ENCODE measurements at regions not wholly inside any gene's neighbourhood (a gene's known extent, or its start where the extent isn't known, plus 50 kb on each side); places are given as distances from the start of the nearest gene placed in this dataset.
A peak's percentile ranks its signal among the peaks of the same experiment; 100 is the strongest.

GRCh38 chr7:117946151-117946633 lies 73.0 kb upstream of the CTTNBP2 start:
- Histone ChIP-seq H3K9me3 (ENCODE audit: control insufficient read depth in 2 of 2, low read length in 2 of 2) (no peaks in the 10 kb centered on the region), H3K4me1 (ENCODE audit: control insufficient read depth, insufficient read depth, low read length, poor library complexity, severe bottlenecking) (no peaks in the 10 kb centered on the region), H3K4me3 (ENCODE audit: low read depth, low read length) (no peak overlapping the region), H3K27ac (ENCODE audit: insufficient read depth, low read length, poor library complexity, severe bottlenecking) (no peak overlapping the region), H3K36me3 (ENCODE audit: control insufficient read depth, insufficient read depth, low read length) (no peaks in the 10 kb centered on the region), H3K27me3 (ENCODE audit: control insufficient read depth, insufficient read depth, low read length) (no peaks in the 10 kb centered on the region)
- Mint-ChIP-seq H3K4me1 (no peaks in the 10 kb centered on the region), H3K4me3 (no peak overlapping the region), H3K36me3 (no peaks in the 10 kb centered on the region), H3K27me3 (no peaks in the 10 kb centered on the region), H3K9me3 (peaks cover 0 to 3% (median 0%) of the 10 kb centered on the region in 7 donors), H3K27ac (peak overlapping the region in 1 of 3 donors; percentile 26)
- DNase-seq (no peak), ATAC-seq (ENCODE audit: low read depth in 2 of 2) (no peak)

DNA sequence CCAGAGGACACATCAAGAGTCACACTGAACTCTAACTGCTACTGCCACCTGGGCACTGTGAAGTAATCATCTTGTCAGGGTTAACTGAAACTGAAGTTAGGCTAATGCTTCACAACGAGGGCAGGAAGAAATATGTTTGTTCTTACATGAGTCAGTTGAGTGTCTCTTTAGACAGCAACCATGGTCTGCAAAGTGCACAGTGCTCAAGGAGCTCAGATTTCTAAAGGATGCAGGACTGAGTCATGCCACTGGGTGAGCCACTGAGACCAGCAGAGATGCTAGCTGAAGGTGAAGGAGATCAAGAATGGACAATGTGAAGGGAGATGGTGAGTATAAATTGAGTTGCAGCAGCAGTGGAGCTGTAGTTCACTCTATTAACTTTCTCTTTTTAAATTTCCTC lies 76.0 kb upstream of the CTTNBP2 start:
- Mint-ChIP-seq H3K27ac (no peak overlapping the region), H3K27me3 (no peaks in the 10 kb centered on the region), H3K36me3 (no peaks in the 10 kb centered on the region), H3K4me1 (no peaks in the 10 kb centered on the region), H3K9me3 (peaks cover 0 to 3% (median 0%) of the 10 kb centered on the region in 7 donors), H3K4me3 (no peak overlapping the region)
- ATAC-seq (ENCODE audit: low read depth in 2 of 2) (no peak), DNase-seq (no peak)
- Histone ChIP-seq H3K36me3 (ENCODE audit: control insufficient read depth, insufficient read depth, low read length) (no peaks in the 10 kb centered on the region), H3K4me3 (ENCODE audit: low read depth, low read length) (no peak overlapping the region), H3K9me3 (ENCODE audit: control insufficient read depth in 2 of 2, low read length in 2 of 2) (no peaks in the 10 kb centered on the region), H3K4me1 (ENCODE audit: control insufficient read depth, insufficient read depth, low read length, poor library complexity, severe bottlenecking) (no peaks in the 10 kb centered on the region), H3K27ac (ENCODE audit: insufficient read depth, low read length, poor library complexity, severe bottlenecking) (no peak overlapping the region), H3K27me3 (ENCODE audit: control insufficient read depth, insufficient read depth, low read length) (no peaks in the 10 kb centered on the region)

DNA sequence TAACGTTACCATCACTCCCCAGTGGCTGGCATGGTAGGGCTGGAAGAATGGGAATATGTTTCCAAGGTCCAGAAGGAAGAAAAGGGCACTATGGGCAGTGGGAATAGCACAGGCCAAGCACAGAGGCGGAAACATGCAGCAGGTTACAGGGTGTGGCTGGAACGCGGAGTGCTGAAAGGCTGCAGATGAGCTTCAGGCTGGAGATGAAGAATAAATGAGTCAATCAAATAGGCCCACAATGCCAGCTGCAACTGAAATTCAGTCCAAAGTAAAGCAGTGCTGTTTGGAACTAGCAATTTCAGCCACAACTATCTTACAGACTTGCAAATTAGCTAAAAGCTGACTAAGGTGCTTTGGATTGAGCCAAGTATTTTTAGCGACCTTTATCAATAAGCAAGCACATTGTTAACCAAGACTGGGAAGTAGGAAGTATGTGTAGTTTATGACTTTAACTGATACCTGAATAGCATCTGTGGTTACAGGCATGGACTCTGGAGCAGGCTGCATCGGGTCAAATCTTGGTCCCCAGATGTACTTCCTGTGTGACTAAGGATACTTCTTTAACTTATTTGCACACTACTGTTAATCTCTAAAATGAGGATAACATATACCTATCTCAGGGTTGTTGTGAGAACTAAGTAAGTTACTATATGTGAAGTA lies 77.5 kb upstream of the CTTNBP2 start:
- no peak for DNase-seq
- no peaks in the 10 kb centered on the region for H3K4me1 ChIP-seq (ENCODE audit: control insufficient read depth, insufficient read depth, low read length, poor library complexity, severe bottlenecking)
- no peaks in the 10 kb centered on the region for H3K36me3 Mint-ChIP-seq
- no peaks in the 10 kb centered on the region for H3K27me3 Mint-ChIP-seq
- H3K27ac Mint-ChIP-seq = no peak overlapping the region
- H3K4me3 ChIP-seq (ENCODE audit: low read depth, low read length) = no peak overlapping the region
- H3K4me1 Mint-ChIP-seq = no peaks in the 10 kb centered on the region
- no peak overlapping the region for H3K27ac ChIP-seq (ENCODE audit: insufficient read depth, low read length, poor library complexity, severe bottlenecking)
- no peak for ATAC-seq (ENCODE audit: low read depth in 2 of 2)
- H3K36me3 ChIP-seq (ENCODE audit: control insufficient read depth, insufficient read depth, low read length) = no peaks in the 10 kb centered on the region
- H3K9me3 Mint-ChIP-seq = peaks cover 0 to 1% (median 0%) of the 10 kb centered on the region in 7 donors
- no peak overlapping the region for H3K4me3 Mint-ChIP-seq
- H3K27me3 ChIP-seq (ENCODE audit: control insufficient read depth, insufficient read depth, low read length) = no peaks in the 10 kb centered on the region
- no peaks in the 10 kb centered on the region for H3K9me3 ChIP-seq (ENCODE audit: control insufficient read depth in 2 of 2, low read length in 2 of 2)

DNA sequence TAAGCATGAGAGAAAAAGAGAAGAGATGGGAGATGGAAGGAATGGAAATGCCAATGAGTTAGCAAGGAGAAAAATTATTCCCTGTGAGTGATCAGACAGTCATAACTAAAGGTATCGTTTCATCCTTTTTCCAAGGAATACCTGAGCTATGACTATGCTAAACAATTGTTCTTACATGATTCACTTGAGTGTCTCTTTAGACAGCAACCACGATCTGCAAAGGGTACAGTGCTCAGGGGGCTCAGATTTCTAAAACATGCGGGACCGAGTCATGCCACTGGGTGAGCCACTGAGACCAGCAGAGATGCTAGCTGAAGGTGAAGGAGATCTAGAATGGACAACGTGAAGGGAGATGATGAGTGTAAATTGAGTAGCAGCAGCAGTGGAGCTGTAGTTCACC lies 78.0 kb upstream of the CTTNBP2 start:
- Mint-ChIP-seq H3K36me3 (no peaks in the 10 kb centered on the region), H3K9me3 (peaks cover 0 to 1% (median 0%) of the 10 kb centered on the region in 7 donors), H3K27me3 (no peaks in the 10 kb centered on the region), H3K4me3 (no peak overlapping the region), H3K27ac (no peak overlapping the region), H3K4me1 (no peaks in the 10 kb centered on the region)
- DNase-seq (no peak), ATAC-seq (ENCODE audit: low read depth in 2 of 2) (no peak)
- no peak overlapping the region for H3K27ac ChIP-seq (ENCODE audit: insufficient read depth, low read length, poor library complexity, severe bottlenecking)
- no peaks in the 10 kb centered on the region for H3K27me3 ChIP-seq (ENCODE audit: control insufficient read depth, insufficient read depth, low read length)
- no peaks in the 10 kb centered on the region for H3K4me1 ChIP-seq (ENCODE audit: control insufficient read depth, insufficient read depth, low read length, poor library complexity, severe bottlenecking)
- no peaks in the 10 kb centered on the region for H3K36me3 ChIP-seq (ENCODE audit: control insufficient read depth, insufficient read depth, low read length)
- H3K9me3 ChIP-seq (ENCODE audit: control insufficient read depth in 2 of 2, low read length in 2 of 2) = no peaks in the 10 kb centered on the region
- H3K4me3 ChIP-seq (ENCODE audit: low read depth, low read length) = no peak overlapping the region

DNA sequence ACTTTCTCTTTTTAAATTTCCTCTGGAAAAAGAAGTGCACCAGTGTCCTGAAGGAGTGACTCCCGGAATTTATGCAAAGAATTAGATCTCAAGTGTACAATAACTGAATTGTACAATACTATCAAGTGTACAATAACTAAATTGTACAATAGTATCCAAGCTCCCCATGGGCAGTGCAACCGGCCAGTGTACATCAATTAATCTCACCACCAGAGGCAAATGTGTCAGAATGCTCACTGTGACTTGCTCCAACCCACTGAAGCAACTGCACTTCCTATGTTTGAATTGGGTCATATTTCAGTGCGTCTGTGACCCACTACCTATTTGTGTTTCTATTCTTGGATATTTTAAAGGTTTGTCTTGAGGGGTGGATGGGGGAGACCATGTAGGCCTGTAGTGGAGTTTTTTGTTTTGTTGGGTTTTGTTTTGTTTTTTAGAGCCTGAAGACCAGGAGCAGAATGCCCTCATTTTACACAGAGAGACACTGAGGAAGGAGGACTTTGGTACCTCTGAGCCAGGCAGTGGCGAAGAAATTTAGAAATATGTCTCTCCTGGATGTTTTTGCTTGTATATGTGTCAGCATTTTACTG lies 78.5 kb upstream of the CTTNBP2 start:
- DNase-seq (no peak), ATAC-seq (ENCODE audit: low read depth in 2 of 2) (no peak)
- H3K27ac ChIP-seq (ENCODE audit: insufficient read depth, low read length, poor library complexity, severe bottlenecking) = no peak overlapping the region
- H3K9me3 ChIP-seq (ENCODE audit: control insufficient read depth in 2 of 2, low read length in 2 of 2) = no peaks in the 10 kb centered on the region
- no peaks in the 10 kb centered on the region for H3K4me1 Mint-ChIP-seq
- H3K4me3 Mint-ChIP-seq = no peak overlapping the region
- H3K27ac Mint-ChIP-seq = no peak overlapping the region
- peaks cover 0 to 2% (median 0%) of the 10 kb centered on the region in 7 donors for H3K9me3 Mint-ChIP-seq
- no peaks in the 10 kb centered on the region for H3K4me1 ChIP-seq (ENCODE audit: control insufficient read depth, insufficient read depth, low read length, poor library complexity, severe bottlenecking)
- no peaks in the 10 kb centered on the region for H3K36me3 Mint-ChIP-seq
- no peak overlapping the region for H3K4me3 ChIP-seq (ENCODE audit: low read depth, low read length)
- H3K36me3 ChIP-seq (ENCODE audit: control insufficient read depth, insufficient read depth, low read length) = no peaks in the 10 kb centered on the region
- H3K27me3 ChIP-seq (ENCODE audit: control insufficient read depth, insufficient read depth, low read length) = no peaks in the 10 kb centered on the region
- no peaks in the 10 kb centered on the region for H3K27me3 Mint-ChIP-seq

GRCh38 chr7:117955046-117955445 lies 81.8 kb upstream of the CTTNBP2 start:
- no peaks in the 10 kb centered on the region for H3K36me3 ChIP-seq (ENCODE audit: control insufficient read depth, insufficient read depth, low read length)
- no peaks in the 10 kb centered on the region for H3K36me3 Mint-ChIP-seq
- no peaks in the 10 kb centered on the region for H3K9me3 ChIP-seq (ENCODE audit: control insufficient read depth in 2 of 2, low read length in 2 of 2)
- H3K27ac Mint-ChIP-seq = no peak overlapping the region
- H3K27me3 ChIP-seq (ENCODE audit: control insufficient read depth, insufficient read depth, low read length) = no peaks in the 10 kb centered on the region
- H3K27ac ChIP-seq (ENCODE audit: insufficient read depth, low read length, poor library complexity, severe bottlenecking) = no peak overlapping the region
- ATAC-seq (ENCODE audit: low read depth in 2 of 2) (no peak), DNase-seq (no peak)
- no peak overlapping the region for H3K4me3 Mint-ChIP-seq
- no peaks in the 10 kb centered on the region for H3K4me1 ChIP-seq (ENCODE audit: control insufficient read depth, insufficient read depth, low read length, poor library complexity, severe bottlenecking)
- H3K4me3 ChIP-seq (ENCODE audit: low read depth, low read length) = no peak overlapping the region
- H3K27me3 Mint-ChIP-seq = no peaks in the 10 kb centered on the region
- H3K4me1 Mint-ChIP-seq = no peaks in the 10 kb centered on the region
- peaks cover 0 to 2% (median 0%) of the 10 kb centered on the region in 7 donors for H3K9me3 Mint-ChIP-seq

- Mint-ChIP-seq H3K36me3 (no peaks in the 10 kb centered on the region), H3K27me3 (no peaks in the 10 kb centered on the region), H3K27ac (no peak overlapping the region), H3K4me3 (no peak overlapping the region), H3K9me3 (peaks cover 0 to 2% (median 0%) of the 10 kb centered on the region in 7 donors), H3K4me1 (no peaks in the 10 kb centered on the region)
- H3K36me3 ChIP-seq (ENCODE audit: control insufficient read depth, insufficient read depth, low read length) = no peaks in the 10 kb centered on the region
- no peak for DNase-seq
- no peak overlapping the region for H3K4me3 ChIP-seq (ENCODE audit: low read depth, low read length)
- no peak for ATAC-seq (ENCODE audit: low read depth in 2 of 2)
- H3K4me1 ChIP-seq (ENCODE audit: control insufficient read depth, insufficient read depth, low read length, poor library complexity, severe bottlenecking) = no peaks in the 10 kb centered on the region
- no peaks in the 10 kb centered on the region for H3K27me3 ChIP-seq (ENCODE audit: control insufficient read depth, insufficient read depth, low read length)
- H3K9me3 ChIP-seq (ENCODE audit: control insufficient read depth in 2 of 2, low read length in 2 of 2) = no peaks in the 10 kb centered on the region
- no peak overlapping the region for H3K27ac ChIP-seq (ENCODE audit: insufficient read depth, low read length, poor library complexity, severe bottlenecking)
Observed at GRCh38 chr7:117960351-117960750, 87.1 kb upstream of the CTTNBP2 start.

DNA sequence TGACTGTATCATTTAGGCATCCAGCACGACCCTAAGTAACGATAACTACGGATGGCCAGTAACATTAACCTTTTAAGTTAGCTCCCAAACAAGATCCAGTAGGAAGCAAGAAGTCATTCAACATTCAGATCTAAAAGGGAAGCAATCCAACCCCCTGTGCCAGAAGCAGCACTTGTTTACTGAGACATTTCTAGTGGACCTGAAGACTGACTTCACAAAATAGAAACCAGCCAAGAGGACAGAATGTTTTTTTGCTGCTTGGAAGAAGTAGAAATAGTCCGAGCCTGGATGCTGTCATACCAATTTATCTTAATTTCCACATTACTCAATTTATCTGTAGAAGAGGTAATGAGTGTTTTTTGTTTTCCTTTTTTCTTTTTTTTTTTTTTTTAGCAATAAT lies 88.0 kb upstream of the CTTNBP2 start:
- ATAC-seq (ENCODE audit: low read depth in 2 of 2) (no peak), DNase-seq (no peak)
- no peak overlapping the region for H3K27ac ChIP-seq (ENCODE audit: insufficient read depth, low read length, poor library complexity, severe bottlenecking)
- H3K9me3 Mint-ChIP-seq = peaks cover 0 to 2% (median 0%) of the 10 kb centered on the region in 7 donors
- H3K4me3 ChIP-seq (ENCODE audit: low read depth, low read length) = no peak overlapping the region
- no peaks in the 10 kb centered on the region for H3K36me3 ChIP-seq (ENCODE audit: control insufficient read depth, insufficient read depth, low read length)
- no peaks in the 10 kb centered on the region for H3K27me3 Mint-ChIP-seq
- no peaks in the 10 kb centered on the region for H3K27me3 ChIP-seq (ENCODE audit: control insufficient read depth, insufficient read depth, low read length)
- H3K4me1 Mint-ChIP-seq = no peaks in the 10 kb centered on the region
- H3K4me3 Mint-ChIP-seq = no peak overlapping the region
- no peaks in the 10 kb centered on the region for H3K9me3 ChIP-seq (ENCODE audit: control insufficient read depth in 2 of 2, low read length in 2 of 2)
- H3K4me1 ChIP-seq (ENCODE audit: control insufficient read depth, insufficient read depth, low read length, poor library complexity, severe bottlenecking) = no peaks in the 10 kb centered on the region
- H3K27ac Mint-ChIP-seq = no peak overlapping the region
- no peaks in the 10 kb centered on the region for H3K36me3 Mint-ChIP-seq
